GM18951 (cell line): ENCODE measurements at regions not wholly inside any gene's neighbourhood (a gene's known extent, or its start where the extent isn't known, plus 50 kb on each side); places are given as distances from the start of the nearest gene placed in this dataset.

Source experiments
- POLR2A ChIP-seq: IDR thresholded peaks from 4 replicates; pipeline ENCODE4 v1.6.1; 2011; ENCODE audit warnings: mild to moderate bottlenecking; ENCODE audit not compliant: insufficient read length, insufficient read depth; ENCODE audit errors: extremely low read depth
- in situ Hi-C: fragments of 300-500 bp; cut with MboI; formaldehyde crosslinking; loops from one replicate; pipeline ENCODE4 v1.12.0; 2022; ENCODE audit warnings: low sequenced_read_pairs, mixed read lengths, inconsistent platforms; ENCODE audit not compliant: unreplicated experiment

DNA sequence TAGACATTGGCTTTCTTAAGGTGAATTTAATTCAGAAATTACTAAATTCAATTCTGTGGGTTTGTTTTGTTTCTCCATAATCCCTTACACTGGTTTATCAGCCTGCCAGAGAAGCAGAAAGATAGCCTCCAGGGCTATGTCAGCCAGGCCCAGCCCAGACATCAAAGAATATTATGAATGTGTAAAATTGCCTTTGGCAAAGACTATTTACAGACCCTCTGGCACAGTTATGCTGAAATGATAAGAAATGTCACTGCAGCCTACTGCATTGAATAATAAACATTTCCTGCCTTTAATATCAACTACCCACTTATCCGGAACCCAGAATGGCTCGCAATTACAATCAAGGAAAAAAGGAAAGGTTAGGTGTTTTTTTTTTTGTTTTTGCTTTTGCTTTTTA lies 562.5 kb upstream of the LRRC4C start:
- TF ChIP-seq POLR2A, result no peak
- in situ Hi-C loops, result no loop called here

DNA sequence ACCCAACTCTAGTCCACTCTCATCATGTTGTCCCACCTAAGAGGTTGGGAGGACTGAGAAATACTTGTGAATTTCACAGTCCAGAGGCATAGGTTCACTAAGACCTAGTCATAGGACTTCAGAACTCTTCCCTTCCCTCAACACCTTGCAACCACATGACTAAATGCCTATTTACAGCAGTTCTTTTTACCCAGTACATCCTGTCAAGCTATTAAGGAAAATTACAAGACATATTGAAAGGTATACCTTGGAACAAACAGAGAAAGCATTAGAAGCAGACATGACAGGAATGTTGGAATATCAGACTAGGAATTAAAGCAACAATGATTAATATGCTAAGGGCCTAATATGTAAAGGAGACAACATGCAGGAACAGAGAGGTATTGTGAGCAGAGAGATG lies 563.8 kb upstream of the LRRC4C start:
- in situ Hi-C loops, result no loop called here
- no peak for TF ChIP-seq POLR2A

- TF ChIP-seq POLR2A, result no peak
- in situ Hi-C loops, result no loop called here
Observed at GRCh38 chr11:42025121-42025803, 565.8 kb upstream of the LRRC4C start.

DNA sequence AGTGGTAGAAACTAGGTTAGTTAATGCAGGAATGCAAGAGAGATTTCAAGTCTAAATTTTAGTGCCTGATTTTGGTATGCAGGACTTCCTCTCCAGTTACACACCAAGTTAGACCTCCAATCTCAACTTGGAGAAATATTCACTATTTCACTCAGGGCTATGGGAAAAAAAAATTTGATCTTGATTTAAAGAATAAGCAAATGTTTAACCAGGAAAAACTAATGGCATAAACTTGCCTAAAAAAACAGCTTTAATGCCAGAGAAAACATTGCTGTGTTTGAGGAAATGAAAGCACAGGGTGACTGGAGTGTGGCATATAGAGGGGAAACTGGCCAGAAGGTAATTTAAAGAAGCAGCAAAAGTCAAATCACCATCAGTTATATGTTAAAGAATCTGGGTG lies 575.4 kb upstream of the LRRC4C start:
- in situ Hi-C loops, result no loop called here
- no peak for TF ChIP-seq POLR2A

DNA sequence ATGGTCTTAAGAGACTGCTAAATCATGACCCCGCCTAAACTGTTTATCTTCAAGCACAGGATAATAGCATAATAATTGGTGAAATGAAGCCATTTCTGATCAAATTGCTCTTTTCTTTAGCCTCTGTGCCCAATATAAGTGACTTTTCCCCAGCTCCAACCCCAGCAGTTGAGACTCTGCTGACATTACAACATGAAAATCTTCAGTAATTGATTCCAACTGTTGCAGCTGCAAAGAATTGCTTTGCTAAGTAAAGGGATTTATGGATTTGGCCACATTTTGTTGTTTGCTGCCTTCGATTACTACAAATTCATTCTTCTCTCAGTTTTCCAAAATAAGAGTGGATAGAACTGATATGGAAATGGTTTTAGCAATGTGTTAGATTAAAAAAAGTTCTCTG lies 576.7 kb upstream of the LRRC4C start:
- in situ Hi-C loops, result no loop called here
- TF ChIP-seq POLR2A, result no peak

GRCh38 chr11:42043312-42043711 lies 583.9 kb upstream of the LRRC4C start:
- in situ Hi-C loops, result no loop called here
- no peak for TF ChIP-seq POLR2A

DNA sequence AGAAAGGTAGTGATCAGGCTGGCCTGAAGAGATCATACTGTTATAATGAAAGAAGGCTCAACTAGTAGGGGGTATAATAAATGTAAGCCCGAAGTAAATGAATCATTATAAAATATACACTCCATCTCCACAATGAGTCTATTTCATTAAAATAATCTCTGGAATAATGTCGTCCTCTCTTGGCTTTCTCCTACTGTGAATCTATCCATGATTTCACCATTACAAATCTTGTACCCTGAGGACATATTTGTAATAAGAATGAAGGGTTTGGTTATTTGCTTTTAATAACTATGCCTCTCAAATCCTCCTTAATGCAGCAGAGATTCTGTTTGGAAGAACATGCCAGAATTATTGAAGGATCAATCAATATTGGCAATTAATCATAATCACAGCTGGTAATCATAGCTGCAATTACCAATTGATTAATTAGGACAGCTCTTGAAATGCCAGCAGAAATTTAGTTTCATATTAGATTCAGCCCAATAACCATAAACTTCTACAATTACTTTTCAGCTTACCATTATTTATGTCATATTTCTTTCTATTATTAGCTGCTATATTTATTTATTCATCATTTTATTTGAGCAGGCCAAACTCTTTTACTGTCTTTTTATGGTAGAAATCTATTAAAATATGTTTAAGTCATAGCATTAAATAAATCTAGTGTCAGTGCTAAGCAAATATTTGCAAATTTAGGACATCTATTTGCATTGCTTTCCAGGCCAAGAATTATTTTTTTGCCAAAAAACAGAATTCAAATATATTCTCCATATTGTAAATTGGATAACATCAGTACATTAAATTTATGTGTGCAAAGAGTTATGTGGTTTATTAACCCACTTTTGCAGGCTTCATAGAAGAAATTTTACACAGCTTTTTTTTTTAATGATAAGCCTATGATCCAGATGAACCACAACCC lies 588.4 kb upstream of the LRRC4C start:
- TF ChIP-seq POLR2A, result no peak
- in situ Hi-C loops, result no loop called here

- in situ Hi-C loops, result no loop called here
- no peak for TF ChIP-seq POLR2A
Observed at GRCh38 chr11:42049186-42049585, 589.7 kb upstream of the LRRC4C start.

DNA sequence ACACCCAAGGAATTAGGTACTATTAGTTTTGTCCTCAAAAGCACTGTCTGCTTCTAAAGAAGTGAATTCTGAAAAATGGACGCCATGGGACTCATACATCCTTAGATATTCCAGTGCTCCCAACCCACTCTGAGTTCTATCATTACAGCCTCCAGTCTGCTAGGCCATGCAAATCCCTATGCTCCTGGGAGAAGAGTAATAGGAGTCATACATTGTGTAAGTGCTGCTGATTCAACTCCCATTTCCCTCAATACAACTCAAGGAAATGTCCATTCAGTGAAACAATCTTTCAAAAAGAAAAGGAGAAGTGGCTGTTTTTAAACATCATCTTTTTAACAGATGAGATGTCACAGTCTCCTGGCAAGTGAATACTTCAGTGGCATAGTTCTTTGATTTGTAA lies 590.2 kb upstream of the LRRC4C start:
- in situ Hi-C loops, result no loop called here
- TF ChIP-seq POLR2A, result no peak

- no peak for TF ChIP-seq POLR2A
- in situ Hi-C loops, result no loop called here
Observed at GRCh38 chr11:42054351-42054900, 595.0 kb upstream of the LRRC4C start.

DNA sequence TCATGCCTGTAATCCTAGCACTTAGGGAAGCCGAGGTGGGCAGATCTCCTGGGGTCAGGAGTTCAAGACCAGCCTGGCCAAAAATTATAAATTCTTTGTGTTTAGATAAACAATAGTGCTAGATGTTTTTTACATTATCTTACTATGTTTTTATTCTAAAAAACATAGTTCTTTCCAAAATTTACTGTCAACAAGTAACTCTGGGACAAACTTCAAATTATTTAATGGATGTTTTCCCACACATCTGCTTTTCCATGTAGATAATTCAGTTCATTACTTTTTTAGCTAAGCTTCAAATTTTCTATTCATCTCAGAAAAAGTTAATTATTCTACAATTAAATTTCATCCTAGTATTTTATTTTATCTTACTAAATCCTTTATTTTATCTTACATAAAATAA lies 596.2 kb upstream of the LRRC4C start:
- no peak for TF ChIP-seq POLR2A
- in situ Hi-C loops, result no loop called here

- in situ Hi-C loops, result no loop called here
- no peak for TF ChIP-seq POLR2A
Observed at GRCh38 chr11:42058794-42059193, 599.3 kb upstream of the LRRC4C start.

DNA sequence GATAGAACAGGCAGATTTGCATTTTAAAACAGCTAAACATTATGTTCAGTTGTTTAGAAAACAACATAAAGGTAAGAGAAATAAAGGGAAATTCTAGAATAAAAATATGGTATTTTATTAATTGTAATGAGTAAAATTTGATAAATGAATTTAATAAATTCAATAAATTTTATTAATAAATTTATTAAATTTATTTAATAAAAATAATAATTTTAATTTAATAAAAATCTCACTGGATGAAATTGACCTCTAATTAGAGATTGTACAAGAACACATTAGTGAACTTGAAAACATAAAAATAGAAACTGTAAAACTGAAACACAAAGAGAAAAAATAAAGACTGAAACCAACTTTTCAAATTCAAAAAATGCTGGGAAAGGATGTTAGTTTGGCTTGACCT lies 605.7 kb upstream of the LRRC4C start:
- TF ChIP-seq POLR2A, result no peak
- in situ Hi-C loops, result no loop called here

DNA sequence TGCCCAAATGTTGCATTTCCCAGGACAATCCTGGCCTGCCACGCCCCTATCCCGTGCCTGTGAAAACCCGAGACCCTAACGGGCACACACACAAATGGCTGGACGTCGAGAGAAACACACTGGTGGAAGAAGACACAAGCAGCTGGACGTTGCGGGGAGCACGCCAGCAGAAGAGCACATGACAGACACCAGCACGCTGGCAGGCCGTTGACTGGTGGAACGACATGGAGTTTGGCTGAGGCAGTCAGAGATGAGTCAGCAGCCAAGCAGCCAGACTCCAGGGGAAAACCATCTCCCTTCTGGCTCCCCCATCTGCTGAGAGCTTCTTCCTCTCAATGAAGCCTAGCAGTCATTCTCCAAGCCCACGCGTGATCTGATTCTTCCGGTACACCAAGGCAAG lies 606.7 kb upstream of the LRRC4C start:
- in situ Hi-C loops, result no loop called here
- TF ChIP-seq POLR2A, result no peak
